ENCODE measurements at regions not wholly inside any gene's neighbourhood (a gene's known extent, or its start where the extent isn't known, plus 50 kb on each side); places are given as distances from the start of the nearest gene placed in this dataset.

GRCh38 chr15:101560722-101561583, 71.4 kb upstream of the PCSK6 start:
- no peaks in the 10 kb centered on the region for H3K27me3 ChIP-seq (ENCODE audit: insufficient read depth, poor library complexity, severe bottlenecking)
- peaks cover 4% of the 10 kb centered on the region for H3K4me1 ChIP-seq (ENCODE audit: insufficient read depth, poor library complexity, severe bottlenecking)
- ATAC-seq (ENCODE audit: low read depth) (no peak), DNase-seq (ENCODE audit: low spot score) (no peak)
- no peaks in the 10 kb centered on the region for H3K36me3 ChIP-seq (ENCODE audit: low read depth)
- H3K27ac ChIP-seq (ENCODE audit: poor library complexity, severe bottlenecking) = no peak overlapping the region
- no peak overlapping the region for H3K4me3 ChIP-seq (ENCODE audit: severe bottlenecking)
- H3K9me3 ChIP-seq (ENCODE audit: severe bottlenecking) = no peaks in the 10 kb centered on the region
- TF ChIP-seq, protein P1, sequence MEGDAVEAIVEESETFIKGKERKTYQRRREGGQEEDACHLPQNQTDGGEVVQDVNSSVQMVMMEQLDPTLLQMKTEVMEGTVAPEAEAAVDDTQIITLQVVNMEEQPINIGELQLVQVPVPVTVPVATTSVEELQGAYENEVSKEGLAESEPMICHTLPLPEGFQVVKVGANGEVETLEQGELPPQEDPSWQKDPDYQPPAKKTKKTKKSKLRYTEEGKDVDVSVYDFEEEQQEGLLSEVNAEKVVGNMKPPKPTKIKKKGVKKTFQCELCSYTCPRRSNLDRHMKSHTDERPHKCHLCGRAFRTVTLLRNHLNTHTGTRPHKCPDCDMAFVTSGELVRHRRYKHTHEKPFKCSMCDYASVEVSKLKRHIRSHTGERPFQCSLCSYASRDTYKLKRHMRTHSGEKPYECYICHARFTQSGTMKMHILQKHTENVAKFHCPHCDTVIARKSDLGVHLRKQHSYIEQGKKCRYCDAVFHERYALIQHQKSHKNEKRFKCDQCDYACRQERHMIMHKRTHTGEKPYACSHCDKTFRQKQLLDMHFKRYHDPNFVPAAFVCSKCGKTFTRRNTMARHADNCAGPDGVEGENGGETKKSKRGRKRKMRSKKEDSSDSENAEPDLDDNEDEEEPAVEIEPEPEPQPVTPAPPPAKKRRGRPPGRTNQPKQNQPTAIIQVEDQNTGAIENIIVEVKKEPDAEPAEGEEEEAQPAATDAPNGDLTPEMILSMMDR (IDR thresholded peaks at IDR 0.05; ENCODE audit: poor library complexity, severe bottlenecking) = no peak

DNA sequence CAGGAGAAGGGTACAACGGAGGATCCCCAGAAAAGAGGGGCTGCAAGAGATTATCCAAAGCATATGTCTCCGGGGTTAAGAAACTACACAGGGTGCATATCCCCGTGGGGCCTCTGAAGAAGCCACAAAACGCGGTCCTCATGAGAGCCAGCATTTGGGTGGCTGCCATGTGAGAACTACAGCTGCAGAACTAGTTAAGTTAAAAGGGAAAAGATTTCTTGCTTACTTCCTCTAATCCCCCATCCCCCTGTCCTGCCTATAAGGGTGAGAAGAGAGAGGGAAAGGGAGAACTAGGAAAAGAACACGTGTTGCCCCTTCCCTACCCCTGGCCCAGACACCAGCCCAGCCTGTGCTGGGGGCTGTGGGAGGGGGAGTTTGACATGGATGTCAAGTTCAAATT, 70.4 kb upstream of the PCSK6 start:
- peaks cover 4% of the 10 kb centered on the region for H3K4me1 ChIP-seq (ENCODE audit: insufficient read depth, poor library complexity, severe bottlenecking)
- no peak overlapping the region for H3K4me3 ChIP-seq (ENCODE audit: severe bottlenecking)
- no peak for ATAC-seq (ENCODE audit: low read depth)
- no peak overlapping the region for H3K27ac ChIP-seq (ENCODE audit: poor library complexity, severe bottlenecking)
- no peaks in the 10 kb centered on the region for H3K27me3 ChIP-seq (ENCODE audit: insufficient read depth, poor library complexity, severe bottlenecking)
- TF ChIP-seq, protein P1 (IDR thresholded peaks at IDR 0.05; ENCODE audit: poor library complexity, severe bottlenecking) = no peak
- no peaks in the 10 kb centered on the region for H3K36me3 ChIP-seq (ENCODE audit: low read depth)
- DNase-seq (ENCODE audit: low spot score) = no peak
- no peaks in the 10 kb centered on the region for H3K9me3 ChIP-seq (ENCODE audit: severe bottlenecking)

GRCh38 chr15:101558221-101558941, 68.9 kb upstream of the PCSK6 start:
- no peaks in the 10 kb centered on the region for H3K9me3 ChIP-seq (ENCODE audit: severe bottlenecking)
- no peak overlapping the region for H3K4me3 ChIP-seq (ENCODE audit: severe bottlenecking)
- ATAC-seq (ENCODE audit: low read depth) (no peak; the same call in 2 of the 3 replicates), DNase-seq (ENCODE audit: low spot score) (no peak)
- H3K4me1 ChIP-seq (ENCODE audit: insufficient read depth, poor library complexity, severe bottlenecking) = peaks cover 4% of the 10 kb centered on the region
- no peak overlapping the region for H3K27ac ChIP-seq (ENCODE audit: poor library complexity, severe bottlenecking)
- H3K27me3 ChIP-seq (ENCODE audit: insufficient read depth, poor library complexity, severe bottlenecking) = no peaks in the 10 kb centered on the region
- TF ChIP-seq, protein P1 (IDR thresholded peaks at IDR 0.05; ENCODE audit: poor library complexity, severe bottlenecking) = no peak
- no peaks in the 10 kb centered on the region for H3K36me3 ChIP-seq (ENCODE audit: low read depth)

DNA sequence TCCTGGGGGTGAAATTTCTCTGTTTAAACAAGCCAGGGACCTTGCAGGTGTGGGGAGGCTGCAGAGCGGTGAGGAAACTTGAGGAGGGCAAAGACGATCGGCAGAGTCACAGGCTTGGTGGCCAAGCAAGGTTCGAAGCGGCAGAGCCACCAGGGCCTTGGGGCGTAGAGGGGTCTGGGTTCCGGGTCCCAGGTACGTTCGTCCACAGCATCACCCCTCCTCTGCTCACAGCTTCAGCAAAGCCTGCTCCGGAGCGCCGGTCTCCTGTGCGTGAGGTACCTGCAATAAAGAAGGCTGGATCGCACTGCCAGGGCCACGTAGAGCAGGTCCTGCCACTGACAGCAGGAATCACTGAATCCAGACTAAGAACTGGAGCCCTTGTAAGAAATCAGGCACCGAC, 66.8 kb upstream of the PCSK6 start:
- DNase-seq (ENCODE audit: low spot score) = no peak
- Histone ChIP-seq H3K9me3 (ENCODE audit: severe bottlenecking) (no peaks in the 10 kb centered on the region), H3K4me3 (ENCODE audit: severe bottlenecking) (no peak overlapping the region), H3K27ac (ENCODE audit: poor library complexity, severe bottlenecking) (no peak overlapping the region), H3K4me1 (ENCODE audit: insufficient read depth, poor library complexity, severe bottlenecking) (peaks cover 4% of the 10 kb centered on the region), H3K36me3 (ENCODE audit: low read depth) (no peaks in the 10 kb centered on the region), H3K27me3 (ENCODE audit: insufficient read depth, poor library complexity, severe bottlenecking) (no peaks in the 10 kb centered on the region)
- no peak for ATAC-seq (ENCODE audit: low read depth)
- TF ChIP-seq, protein P1 (IDR thresholded peaks at IDR 0.05; ENCODE audit: poor library complexity, severe bottlenecking) = no peak
